Testis (tissue), 2 donors: ENCODE measurements at regions not wholly inside any gene's neighbourhood (a gene's known extent, or its start where the extent isn't known, plus 50 kb on each side); places are given as distances from the start of the nearest gene placed in this dataset.

Experiments
- DNase-seq: peaks from one replicate; pipeline ENCODE4 v3.0.0-alpha.2; 2019
- H3K27ac ChIP-seq, 2 donors: fragments of 200-600 bp; sonication (generic); one replicate each; pipeline ENCODE4 v1.5.1; 2019
- H3K27me3 ChIP-seq: fragments of 200-600 bp; sonication (generic); one replicate; pipeline ENCODE4 v1.5.1; 2019
- H3K36me3 ChIP-seq: fragments of 200-600 bp; sonication (generic); one replicate; pipeline ENCODE4 v1.5.1; 2017; ENCODE audit warnings: low read depth; ENCODE audit errors: missing control alignments
- H3K4me1 ChIP-seq: fragments of 200-600 bp; sonication (generic); one replicate; pipeline ENCODE4 v1.5.1; 2019
- H3K4me3 ChIP-seq, 2 donors: fragments of 200-600 bp; sonication (generic); one replicate each; pipeline ENCODE4 v1.5.1; 2017 to 2019
- H3K9me3 ChIP-seq: fragments of 200-600 bp; sonication (generic); one replicate; pipeline ENCODE4 v1.5.1; 2017
- POLR2A ChIP-seq: fragments of 450-650 bp; IDR thresholded peaks from one replicate; pipeline ENCODE4 v1.6.1; 2017; ENCODE audit warnings: antibody characterized with exemption, mild to moderate bottlenecking, moderate library complexity
- WGBS, 2 donors: methylation state at CpG; one replicate each; pipeline ENCODE4 v1.1.5; 2018; 5-methylcytosine and 5-hydroxymethylcytosine counted together
- intact Hi-C: fragments of 100-400 bp; cut with DNase I; formaldehyde crosslinking; loops from one replicate; pipeline ENCODE4 v1.15.1; 2023; ENCODE audit warnings: low total_unique reads
- TF ChIP-seq, protein P1 (sequence below), 3 experiments: fragments of 450-650 bp in 2 of 3; fragments of 200-600 bp in 1 of 3; sonication (generic) in 1 of 3; IDR thresholded peaks; one replicate each; pipeline ENCODE4 v1.5.1; 2016 to 2019; ENCODE audit warnings: antibody characterized with exemption in 3 of 3, mild to moderate bottlenecking in 2 of 3, moderate library complexity in 1 of 3

GRCh38 chr6:50211582-50211981 lies 161.9 kb upstream of the DEFB112 start:
- H3K27me3 ChIP-seq, result no peaks in the 10 kb centered on the region
- H3K36me3 ChIP-seq, result no peaks in the 10 kb centered on the region
- no peak overlapping the region for H3K27ac ChIP-seq
- no peak for DNase-seq
- WGBS, 2 donors, result 90 to 95% methylated on average over 1 of the region's 1 CpG
- no peak overlapping the region for H3K4me3 ChIP-seq
- no peaks in the 10 kb centered on the region for H3K9me3 ChIP-seq
- intact Hi-C loops, result no loop called here
- TF ChIP-seq, protein P1, sequence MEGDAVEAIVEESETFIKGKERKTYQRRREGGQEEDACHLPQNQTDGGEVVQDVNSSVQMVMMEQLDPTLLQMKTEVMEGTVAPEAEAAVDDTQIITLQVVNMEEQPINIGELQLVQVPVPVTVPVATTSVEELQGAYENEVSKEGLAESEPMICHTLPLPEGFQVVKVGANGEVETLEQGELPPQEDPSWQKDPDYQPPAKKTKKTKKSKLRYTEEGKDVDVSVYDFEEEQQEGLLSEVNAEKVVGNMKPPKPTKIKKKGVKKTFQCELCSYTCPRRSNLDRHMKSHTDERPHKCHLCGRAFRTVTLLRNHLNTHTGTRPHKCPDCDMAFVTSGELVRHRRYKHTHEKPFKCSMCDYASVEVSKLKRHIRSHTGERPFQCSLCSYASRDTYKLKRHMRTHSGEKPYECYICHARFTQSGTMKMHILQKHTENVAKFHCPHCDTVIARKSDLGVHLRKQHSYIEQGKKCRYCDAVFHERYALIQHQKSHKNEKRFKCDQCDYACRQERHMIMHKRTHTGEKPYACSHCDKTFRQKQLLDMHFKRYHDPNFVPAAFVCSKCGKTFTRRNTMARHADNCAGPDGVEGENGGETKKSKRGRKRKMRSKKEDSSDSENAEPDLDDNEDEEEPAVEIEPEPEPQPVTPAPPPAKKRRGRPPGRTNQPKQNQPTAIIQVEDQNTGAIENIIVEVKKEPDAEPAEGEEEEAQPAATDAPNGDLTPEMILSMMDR (IDR thresholded peaks at IDR 0.05), result no peak
- no peak for TF ChIP-seq POLR2A
- no peaks in the 10 kb centered on the region for H3K4me1 ChIP-seq

GRCh38 chr6:50213146-50213545 lies 163.4 kb upstream of the DEFB112 start:
- no peaks in the 10 kb centered on the region for H3K9me3 ChIP-seq
- TF ChIP-seq, protein P1 (IDR thresholded peaks at IDR 0.05), result no peak
- TF ChIP-seq POLR2A, result no peak
- no peaks in the 10 kb centered on the region for H3K4me1 ChIP-seq
- no peak for DNase-seq
- H3K4me3 ChIP-seq, result no peak overlapping the region
- no peaks in the 10 kb centered on the region for H3K27me3 ChIP-seq
- intact Hi-C loops, result no loop called here
- H3K27ac ChIP-seq, result no peak overlapping the region
- WGBS, 2 donors, result 30 to 36% methylated on average over 1 of the region's 1 CpG
- no peaks in the 10 kb centered on the region for H3K36me3 ChIP-seq

DNA sequence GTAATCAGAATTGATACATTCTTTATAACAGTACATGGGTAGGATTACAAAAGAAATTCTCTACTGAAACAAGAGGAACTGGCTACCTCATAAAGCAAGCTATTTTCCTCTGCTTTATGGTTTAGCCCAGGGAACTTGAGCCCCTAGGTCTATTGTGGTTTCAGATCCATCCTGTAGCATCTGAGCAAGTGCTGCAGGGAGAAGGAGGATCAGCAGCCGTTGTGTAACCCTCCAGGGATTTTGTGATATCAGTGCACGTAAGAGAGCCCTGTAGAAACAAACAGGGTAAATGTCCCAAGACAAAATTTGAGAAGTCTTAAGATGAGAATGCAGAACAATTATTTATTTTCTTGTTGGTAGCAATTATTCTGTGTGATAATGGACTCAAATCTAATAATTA lies 165.2 kb upstream of the DEFB112 start:
- 49 to 63% methylated on average over 2 of the region's 2 CpGs for WGBS, 2 donors
- no peak overlapping the region for H3K27ac ChIP-seq
- no peaks in the 10 kb centered on the region for H3K27me3 ChIP-seq
- no peaks in the 10 kb centered on the region for H3K4me1 ChIP-seq
- intact Hi-C loops, result no loop called here
- no peak for TF ChIP-seq POLR2A
- TF ChIP-seq, protein P1 (IDR thresholded peaks at IDR 0.05), result no peak
- no peaks in the 10 kb centered on the region for H3K9me3 ChIP-seq
- no peak for DNase-seq
- H3K4me3 ChIP-seq, result no peak overlapping the region
- H3K36me3 ChIP-seq, result no peaks in the 10 kb centered on the region

GRCh38 chr6:50217841-50218240 lies 168.1 kb upstream of the DEFB112 start:
- Histone ChIP-seq H3K4me3 (no peak overlapping the region), H3K9me3 (no peaks in the 10 kb centered on the region), H3K27me3 (no peaks in the 10 kb centered on the region), H3K36me3 (no peaks in the 10 kb centered on the region), H3K4me1 (no peaks in the 10 kb centered on the region), H3K27ac (no peak overlapping the region)
- 70 to 83% methylated on average over 3 of the region's 3 CpGs for WGBS, 2 donors
- no peak for DNase-seq
- intact Hi-C loops, result no loop called here
- no peak for TF ChIP-seq POLR2A
- TF ChIP-seq, protein P1 (IDR thresholded peaks at IDR 0.05), result no peak

GRCh38 chr6:50236164-50236563 lies 186.4 kb upstream of the DEFB112 start:
- Histone ChIP-seq H3K4me1 (no peaks in the 10 kb centered on the region), H3K4me3 (no peak overlapping the region), H3K9me3 (no peaks in the 10 kb centered on the region), H3K36me3 (no peaks in the 10 kb centered on the region), H3K27me3 (no peaks in the 10 kb centered on the region), H3K27ac (no peak overlapping the region)
- DNase-seq, result no peak
- TF ChIP-seq POLR2A, result no peak
- TF ChIP-seq, protein P1 (IDR thresholded peaks at IDR 0.05), result no peak
- intact Hi-C loops, result no loop called here
